AG09309 (cell line): ENCODE measurements at regions not wholly inside any gene's neighbourhood (a gene's known extent, or its start where the extent isn't known, plus 50 kb on each side); places are given as distances from the start of the nearest gene placed in this dataset.
A peak's percentile ranks its signal among the peaks of the same experiment; 100 is the strongest.

Source experiments
- DNase-seq: peaks from one replicate; pipeline ENCODE4 v3.0.0-alpha.2; 2010; ENCODE audit warnings: low read depth
- H3K4me3 ChIP-seq: 2 replicates; pipeline ENCODE4 v1.5.1; 2011; ENCODE audit warnings: mild to moderate bottlenecking, low read depth, low read length, moderate library complexity; ENCODE audit not compliant: control insufficient read depth
- CTCF ChIP-seq: IDR thresholded peaks from 2 replicates; pipeline ENCODE4 v1.5.1; 2011; ENCODE audit warnings: mild to moderate bottlenecking, low read depth, low read length, inconsistent platforms; ENCODE audit not compliant: insufficient read depth, control insufficient read depth; ENCODE audit errors: missing control alignments

- no peak for TF ChIP-seq CTCF
These were observed 2651.6 kb downstream of the ARAP2 start for GRCh38 chr4:33592701-33593100.

GRCh38 chr4:33606951-33607350, 2637.4 kb downstream of the ARAP2 start:
- no peak for TF ChIP-seq CTCF
- no peak for DNase-seq
- H3K4me3 ChIP-seq = no peak overlapping the region

More at GRCh38 chr4:33592701-33593100, 2651.6 kb downstream of the ARAP2 start:
- H3K4me3 ChIP-seq = no peak overlapping the region
- DNase-seq = no peak

- TF ChIP-seq CTCF = no peak
- no peak overlapping the region for H3K4me3 ChIP-seq
- no peak for DNase-seq
These were observed 2628.2 kb downstream of the ARAP2 start for GRCh38 chr4:33616121-33616520.

- no peak for DNase-seq
- no peak overlapping the region for H3K4me3 ChIP-seq
- TF ChIP-seq CTCF = no peak
These were observed 2618.6 kb downstream of the ARAP2 start for GRCh38 chr4:33625748-33626147.

GRCh38 chr4:33626221-33626620, 2618.1 kb downstream of the ARAP2 start:
- TF ChIP-seq CTCF = no peak
- no peak overlapping the region for H3K4me3 ChIP-seq
- DNase-seq = no peak

GRCh38 chr4:33628296-33628695, 2616.0 kb downstream of the ARAP2 start:
- TF ChIP-seq CTCF = no peak
- no peak overlapping the region for H3K4me3 ChIP-seq
- no peak for DNase-seq

- TF ChIP-seq CTCF = peak; percentile 94
- peak; percentile 14 for DNase-seq
- H3K4me3 ChIP-seq = no peak overlapping the region
These were observed 2595.3 kb downstream of the ARAP2 start for GRCh38 chr4:33649015-33649414.
